Germinal center (tissue), 1 donor: ENCODE measurements at regions not wholly inside any gene's neighbourhood (a gene's known extent, or its start where the extent isn't known, plus 50 kb on each side); places are given as distances from the start of the nearest gene placed in this dataset.
"Not testable (repeated sequence)": the region's sequence is repeated elsewhere in the genome, so short reads cannot be mapped to it uniquely, and the experiment has no call there.

Experiments
- DNase-seq: peaks from one replicate; pipeline ENCODE4 v3.0.0; 2012; ENCODE audit warnings: mixed read lengths, low spot score

DNA sequence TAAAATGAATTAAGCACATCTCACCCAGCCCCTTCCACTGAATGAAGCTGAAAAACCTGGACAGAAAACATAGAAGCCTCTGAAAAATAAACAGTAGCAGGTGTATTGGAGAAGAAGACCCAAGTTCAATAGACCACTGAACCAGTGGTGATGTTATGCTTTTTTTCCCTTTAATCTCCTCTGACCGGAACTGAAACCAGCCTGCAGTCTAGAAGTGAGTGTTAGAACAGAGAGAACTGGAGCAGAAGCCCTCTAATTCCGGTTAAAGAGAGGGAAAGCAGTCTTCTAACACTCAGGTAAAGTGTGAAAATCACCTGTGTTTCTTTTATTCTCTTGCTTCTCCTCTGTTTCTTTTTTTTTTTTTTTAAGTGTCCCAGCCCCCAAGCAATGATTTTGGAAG is 83.5 kb upstream of the CCL21 start:
- peak; percentile 12 for DNase-seq

DNA sequence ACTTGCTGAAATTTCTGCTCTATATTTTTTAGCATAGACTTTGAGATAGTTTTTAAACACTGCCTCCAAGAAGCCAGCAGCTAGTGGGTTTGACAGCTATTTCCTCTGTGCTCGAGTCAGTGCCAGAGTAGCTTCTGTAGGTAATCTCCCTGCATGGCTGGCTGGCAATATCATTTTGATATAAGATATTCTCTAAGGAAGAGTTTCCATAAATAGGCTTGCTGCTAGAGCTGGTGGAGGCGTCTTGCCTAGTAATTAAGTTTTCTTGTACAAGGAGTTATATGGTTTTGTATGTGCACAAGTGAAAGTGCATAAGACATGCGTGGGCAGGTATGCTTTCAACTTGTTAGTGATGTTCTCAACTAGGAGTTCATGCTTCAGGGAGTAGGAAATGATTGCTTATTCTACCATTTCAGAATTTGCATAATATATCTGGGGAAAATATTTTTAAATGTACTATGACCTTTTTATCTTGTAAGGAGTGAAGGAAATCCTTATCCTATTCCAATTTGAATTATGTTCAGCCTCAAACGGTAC is 74.1 kb upstream of the CCL21 start:
- peak; percentile 14 for DNase-seq

DNA sequence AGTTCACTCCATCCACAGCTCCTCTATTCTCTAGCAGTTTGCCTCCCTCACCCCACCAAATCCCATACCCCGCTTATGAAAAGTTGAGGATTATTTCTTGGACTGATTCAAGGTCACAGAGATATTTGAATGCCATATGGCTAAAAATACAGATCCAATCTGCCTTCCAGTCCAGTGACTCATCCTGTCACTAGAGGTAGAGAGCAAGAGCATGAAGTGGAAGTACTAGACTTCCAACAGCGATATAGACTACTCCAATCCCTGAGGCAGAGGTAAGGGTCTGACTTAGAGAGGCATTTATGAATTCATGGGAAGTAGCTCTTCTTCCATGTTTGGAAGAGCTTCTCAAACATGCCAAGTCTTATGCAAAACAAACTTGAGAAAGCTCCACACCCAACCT is 72.4 kb upstream of the CCL21 start:
- DNase-seq = no peak

DNA sequence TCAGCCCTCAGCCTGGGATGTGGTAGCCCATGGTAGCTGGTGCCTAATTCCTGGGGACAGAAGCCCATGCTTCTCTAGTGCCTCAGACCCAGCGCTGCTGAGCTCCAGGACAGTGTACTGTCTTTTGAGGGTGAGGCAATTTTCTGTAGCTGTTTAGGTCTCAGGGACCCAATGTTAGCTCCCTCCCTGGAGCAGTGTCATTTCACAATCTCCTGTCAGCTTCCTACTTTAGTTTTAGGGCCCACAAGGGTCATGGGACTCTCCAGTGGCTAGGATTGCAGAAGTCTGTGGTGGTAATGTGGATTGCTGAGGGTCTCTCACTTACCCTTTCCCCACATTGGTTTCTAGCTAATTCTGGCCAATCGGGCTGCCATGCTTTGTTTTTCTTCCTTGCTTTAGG is 67.7 kb upstream of the CCL21 start:
- DNase-seq = no peak

DNA sequence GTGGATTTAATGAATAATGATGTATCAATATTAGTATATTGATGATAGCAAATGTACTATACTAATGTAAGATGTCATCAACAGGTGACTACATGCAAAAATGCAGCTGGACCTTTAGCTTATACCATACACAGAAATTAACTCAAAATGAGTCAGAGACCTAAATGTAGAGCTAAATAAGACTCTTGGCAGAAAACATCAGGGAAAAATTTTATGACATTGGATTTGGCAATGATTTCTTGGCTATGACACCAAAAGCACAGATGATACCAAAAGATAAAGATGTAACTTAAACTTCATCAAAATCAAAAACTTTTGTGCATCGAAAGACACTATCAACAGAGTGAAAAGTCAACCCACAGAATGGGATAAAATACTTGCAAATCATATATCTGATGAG is 64.0 kb upstream of the CCL21 start:
- DNase-seq = no peak

DNA sequence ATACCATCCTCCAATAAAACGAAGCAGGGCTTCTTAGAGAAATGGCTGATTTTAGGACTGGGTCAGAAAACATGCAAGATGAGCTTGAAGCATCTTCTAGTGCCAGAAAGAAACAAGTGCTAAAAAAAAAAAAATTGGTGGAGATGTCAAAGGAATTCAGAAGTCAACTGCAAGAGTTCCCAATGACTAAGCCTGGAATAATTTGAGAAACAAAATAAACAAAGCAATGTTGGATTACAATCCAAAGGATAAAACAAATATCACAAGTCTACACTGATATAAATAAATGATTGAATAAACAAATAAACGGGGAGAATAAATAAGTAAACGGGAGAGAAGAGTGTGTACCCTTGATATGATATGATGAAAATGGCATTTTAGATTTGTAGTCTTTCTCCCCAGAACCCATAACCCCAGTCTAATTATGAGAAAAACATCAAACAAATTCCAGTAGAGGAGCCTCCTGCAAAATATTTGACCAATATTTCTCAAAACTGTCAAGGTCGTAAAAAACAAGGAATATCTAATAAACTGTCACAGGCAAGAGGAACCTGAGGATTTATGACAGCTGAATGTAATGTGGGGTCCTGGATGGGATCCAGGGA is 63.5 kb upstream of the CCL21 start:
- DNase-seq = no peak

DNA sequence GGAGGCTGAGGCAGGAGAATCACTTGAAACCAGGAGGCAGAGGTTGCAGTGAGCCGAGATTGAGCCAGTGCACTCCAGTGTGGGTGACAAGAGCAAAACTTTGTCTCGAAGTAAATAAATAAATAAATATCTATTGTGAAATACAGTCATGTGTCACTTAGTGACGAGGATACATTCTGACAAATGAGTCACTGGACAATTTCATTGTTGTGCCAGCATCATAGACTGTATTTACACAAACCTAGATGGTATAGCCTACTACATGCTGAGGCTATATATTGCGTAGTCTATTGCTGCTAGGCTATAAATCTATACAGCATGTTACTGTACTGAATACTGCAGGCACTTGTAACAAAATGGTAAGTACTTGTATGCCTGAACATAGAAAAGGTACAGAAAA is 61.1 kb upstream of the CCL21 start:
- DNase-seq = no peak

DNA sequence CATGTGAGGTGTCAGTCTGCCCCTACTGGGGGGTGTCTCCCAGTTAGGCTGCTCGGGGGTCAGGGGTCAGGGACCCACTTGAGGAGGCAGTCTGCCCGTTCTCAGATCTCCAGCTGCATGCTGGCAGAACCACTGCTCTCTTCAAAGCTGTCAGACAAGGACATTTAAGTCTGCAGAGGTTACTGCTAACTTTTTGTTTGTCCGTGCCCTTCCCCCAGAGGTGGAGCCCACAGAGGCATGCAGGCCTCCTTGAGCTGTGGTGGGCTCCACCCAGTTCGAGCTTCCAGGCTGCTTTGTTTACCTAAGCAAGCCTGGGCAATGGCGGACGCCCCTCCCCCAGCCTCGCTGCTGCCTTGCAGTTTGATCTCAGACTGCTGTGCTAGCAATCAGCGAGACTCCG is 57.2 kb upstream of the CCL21 start:
- not testable (repeated sequence) for DNase-seq

DNA sequence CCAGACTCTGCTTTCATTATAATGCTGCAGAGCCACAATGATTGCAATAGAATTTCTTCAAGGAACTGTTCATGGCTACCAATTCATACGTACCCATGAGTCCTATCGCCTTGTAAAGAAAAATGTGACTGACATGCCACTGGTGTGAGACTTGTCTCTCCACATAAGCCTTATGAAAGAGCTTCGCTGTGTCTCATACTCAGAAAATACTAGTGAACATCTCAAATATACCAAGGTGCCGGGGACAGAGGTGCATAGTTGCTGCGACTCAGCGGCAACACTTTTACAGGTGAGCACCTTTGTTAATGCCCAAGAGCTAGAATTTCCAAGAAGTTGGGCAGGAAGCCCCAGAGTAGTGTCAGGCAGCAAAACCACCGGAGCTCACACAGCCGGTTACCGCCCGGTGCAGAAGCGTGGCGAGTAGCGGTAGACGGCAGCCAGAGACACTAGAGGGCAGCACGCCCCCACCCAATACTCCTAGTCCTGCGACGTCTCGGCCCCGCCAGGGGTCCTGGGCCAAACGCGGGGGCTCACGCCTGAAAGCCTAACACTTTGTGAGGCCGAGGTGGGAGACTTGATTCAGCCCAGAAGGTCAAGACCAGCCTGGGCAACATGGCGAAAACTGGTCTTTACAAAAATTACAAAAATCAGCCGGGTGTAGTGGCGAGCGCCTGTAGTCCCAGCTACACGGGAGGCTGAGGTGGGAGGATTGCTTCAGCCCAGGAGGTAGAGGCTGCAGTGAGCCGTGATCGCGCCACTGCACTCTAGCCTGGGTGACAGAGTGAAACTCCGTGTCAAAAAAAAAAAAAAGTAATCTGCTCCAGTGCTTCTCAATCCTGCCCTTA is 50.5 kb upstream of the CCL21 start:
- peak; percentile 49 for DNase-seq
